ENCODE measurements at regions not wholly inside any gene's neighbourhood (a gene's known extent, or its start where the extent isn't known, plus 50 kb on each side); places are given as distances from the start of the nearest gene placed in this dataset.
"Not testable (repeated sequence)": the region's sequence is repeated elsewhere in the genome, so short reads cannot be mapped to it uniquely, and the experiment has no call there.

DNA sequence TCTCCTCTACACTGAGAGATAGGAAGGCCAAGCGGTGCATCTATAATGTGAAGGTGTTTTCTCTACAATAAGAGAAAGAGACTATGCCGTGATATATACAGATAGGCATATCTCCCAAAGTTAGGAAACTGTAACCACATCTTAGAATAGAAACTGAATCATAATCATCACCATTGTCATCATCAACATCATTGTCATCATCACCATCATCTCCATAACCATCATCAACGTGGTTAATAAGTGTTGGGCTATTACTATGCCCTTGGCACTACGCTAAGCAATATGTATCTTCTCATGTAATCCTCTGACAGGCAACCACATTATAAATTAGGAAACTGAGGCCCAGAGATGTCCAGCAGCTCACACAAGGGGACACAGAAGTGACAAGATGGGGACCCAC, 369.9 kb downstream of the ANAPC1 start:
- DNase-seq, result not testable (repeated sequence)

- not testable (repeated sequence) for DNase-seq
Measured at GRCh38 chr2:111517050-111517720, 366.8 kb downstream of the ANAPC1 start.

GRCh38 chr2:111517721-111518053, 366.3 kb downstream of the ANAPC1 start:
- not testable (repeated sequence) for DNase-seq

DNA sequence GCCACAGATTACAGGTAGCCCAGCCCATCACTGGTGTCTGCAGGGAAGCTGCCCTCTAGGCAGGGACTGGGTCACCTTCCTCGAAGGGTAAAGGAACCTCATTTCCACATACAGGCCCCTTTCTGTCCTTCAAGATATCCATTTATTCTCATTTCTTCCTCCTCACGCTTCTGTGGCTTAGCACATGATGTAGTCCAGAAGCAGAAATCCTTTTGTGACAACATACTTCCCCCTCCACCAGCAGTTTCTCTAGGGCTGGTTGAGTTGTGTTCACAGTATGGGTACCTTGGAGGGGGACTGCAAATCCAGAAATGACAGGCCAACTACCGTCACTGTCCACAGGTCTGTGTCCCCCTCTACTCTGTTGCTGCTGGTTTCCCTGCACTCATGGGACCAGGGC, 364.9 kb downstream of the ANAPC1 start:
- DNase-seq, result no peak

- DNase-seq, result no peak
Measured at GRCh38 chr2:111522231-111522768, 361.7 kb downstream of the ANAPC1 start.

DNA sequence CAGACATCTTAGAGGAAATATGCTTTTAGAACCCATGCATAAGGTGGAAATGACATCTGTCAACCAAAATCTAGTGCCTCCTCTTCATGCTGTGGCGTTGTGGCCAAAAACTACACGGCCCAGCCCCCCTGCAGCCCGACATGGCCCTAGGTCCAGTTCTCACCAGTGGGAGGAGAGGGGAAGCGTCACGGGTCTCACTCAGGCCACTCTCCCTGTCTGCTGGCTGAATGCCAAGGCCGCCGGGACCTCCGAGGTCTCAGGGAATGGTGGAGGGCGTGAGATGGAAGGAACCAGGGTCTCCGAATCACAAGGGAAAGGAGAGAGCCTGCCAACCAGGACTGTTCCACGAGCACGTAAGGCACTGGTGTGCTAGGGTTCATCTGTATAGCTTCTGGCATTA, 361.0 kb downstream of the ANAPC1 start:
- DNase-seq, result no peak

DNA sequence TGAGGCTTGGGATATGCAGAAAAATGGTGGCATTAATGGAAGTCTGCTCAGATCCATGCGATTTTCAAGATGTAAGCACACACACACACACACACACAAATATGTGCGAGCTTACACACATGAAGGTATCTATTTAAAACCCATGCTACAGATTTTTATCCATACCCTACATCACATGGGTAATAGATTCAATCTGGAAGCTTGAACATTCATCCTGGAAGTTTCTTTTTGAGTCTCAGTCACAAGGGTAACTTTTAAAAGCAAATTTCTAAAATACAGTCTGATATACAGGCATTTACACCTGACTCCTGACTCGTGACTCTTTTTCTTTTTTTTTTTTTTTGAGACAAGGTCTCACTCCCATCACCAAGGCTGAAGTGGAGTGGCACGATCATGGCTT, 359.0 kb downstream of the ANAPC1 start:
- not testable (repeated sequence) for DNase-seq

- not testable (repeated sequence) for DNase-seq
Measured at GRCh38 chr2:111526041-111526639, 357.9 kb downstream of the ANAPC1 start.

DNA sequence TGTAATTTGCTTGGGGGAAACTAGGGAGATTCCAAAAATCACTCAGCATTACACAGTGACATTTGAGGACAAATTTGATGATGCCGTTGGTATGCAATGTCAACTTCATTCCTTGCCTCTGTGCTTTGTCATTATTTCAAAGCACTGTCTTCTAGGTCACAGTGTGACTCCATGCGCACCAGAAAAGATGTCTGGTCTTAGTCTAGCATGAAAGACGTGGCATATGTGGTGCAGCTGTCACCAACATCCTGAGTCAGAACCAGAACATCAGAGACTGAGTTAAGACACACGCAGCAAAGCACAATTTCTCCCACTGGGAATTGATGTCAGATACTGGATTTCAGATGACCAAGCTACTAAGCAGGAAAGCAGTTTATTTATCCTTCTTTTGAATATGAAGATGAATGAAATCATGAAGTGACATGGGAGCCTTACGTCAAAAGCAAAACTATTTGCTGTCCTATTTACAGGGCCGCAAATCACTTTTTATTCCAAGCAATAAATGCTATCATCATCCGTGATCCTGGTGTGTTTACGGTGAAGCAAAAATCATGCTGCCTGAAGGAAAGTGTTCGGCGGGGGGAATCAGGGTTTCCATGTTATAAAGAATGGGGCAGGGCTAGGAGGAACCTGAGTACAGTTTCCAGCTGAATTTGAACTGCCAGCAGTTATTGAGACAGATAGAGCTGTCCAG, 356.1 kb downstream of the ANAPC1 start:
- DNase-seq, result not testable (repeated sequence)

DNA sequence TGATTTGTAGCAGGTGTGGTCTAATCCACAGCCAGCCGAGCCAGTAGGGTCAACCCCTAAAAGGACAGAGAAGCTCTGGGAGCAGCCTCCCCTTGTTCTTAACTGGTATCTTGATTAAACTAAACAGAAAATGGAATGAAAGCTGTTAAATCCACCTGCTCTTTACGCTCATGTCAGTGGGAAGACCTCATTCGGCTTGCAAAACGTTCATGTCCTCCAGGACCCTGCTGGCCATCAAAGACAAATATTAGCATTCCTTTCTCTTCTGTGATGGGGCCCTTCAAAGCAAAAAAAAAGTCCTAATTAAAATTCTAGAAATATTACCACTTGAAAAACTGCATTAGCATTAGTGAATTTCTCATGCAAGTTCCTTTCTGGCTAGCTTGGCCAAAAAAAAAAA, 355.0 kb downstream of the ANAPC1 start:
- not testable (repeated sequence) for DNase-seq

DNA sequence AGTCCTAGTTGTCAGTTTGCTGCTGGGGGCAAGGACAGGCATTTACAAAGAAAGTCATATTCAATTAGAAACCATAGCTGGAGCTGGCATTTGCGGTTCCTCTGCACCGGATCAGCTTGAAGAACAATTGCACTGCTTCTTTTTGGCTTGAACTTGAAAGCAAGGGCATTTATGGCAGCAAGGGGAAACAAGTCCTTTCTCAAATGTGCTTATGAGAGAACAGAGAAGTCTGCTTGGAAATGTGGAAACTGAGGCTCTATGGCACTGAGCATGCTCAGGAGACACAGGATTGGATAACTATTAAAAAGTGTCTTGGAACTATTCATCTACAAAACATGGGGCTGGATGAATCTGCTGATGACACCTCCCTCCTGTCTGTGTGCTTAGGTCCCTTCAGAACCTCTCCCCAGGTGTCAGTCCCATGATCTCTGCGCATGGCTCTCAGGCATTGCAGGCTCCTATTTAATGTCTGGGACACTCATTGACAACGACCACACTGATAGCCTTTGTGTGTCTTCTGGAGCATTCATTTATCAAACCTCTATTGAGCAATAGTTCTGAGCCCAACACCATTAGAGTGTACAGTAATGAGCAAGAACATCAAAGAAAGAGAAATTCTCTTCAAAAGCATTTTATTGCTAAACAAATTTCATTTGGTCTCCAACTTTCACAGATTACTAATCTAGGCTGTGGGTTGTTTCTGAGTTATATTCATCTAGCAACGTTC, 353.6 kb downstream of the ANAPC1 start:
- not testable (repeated sequence) for DNase-seq

DNA sequence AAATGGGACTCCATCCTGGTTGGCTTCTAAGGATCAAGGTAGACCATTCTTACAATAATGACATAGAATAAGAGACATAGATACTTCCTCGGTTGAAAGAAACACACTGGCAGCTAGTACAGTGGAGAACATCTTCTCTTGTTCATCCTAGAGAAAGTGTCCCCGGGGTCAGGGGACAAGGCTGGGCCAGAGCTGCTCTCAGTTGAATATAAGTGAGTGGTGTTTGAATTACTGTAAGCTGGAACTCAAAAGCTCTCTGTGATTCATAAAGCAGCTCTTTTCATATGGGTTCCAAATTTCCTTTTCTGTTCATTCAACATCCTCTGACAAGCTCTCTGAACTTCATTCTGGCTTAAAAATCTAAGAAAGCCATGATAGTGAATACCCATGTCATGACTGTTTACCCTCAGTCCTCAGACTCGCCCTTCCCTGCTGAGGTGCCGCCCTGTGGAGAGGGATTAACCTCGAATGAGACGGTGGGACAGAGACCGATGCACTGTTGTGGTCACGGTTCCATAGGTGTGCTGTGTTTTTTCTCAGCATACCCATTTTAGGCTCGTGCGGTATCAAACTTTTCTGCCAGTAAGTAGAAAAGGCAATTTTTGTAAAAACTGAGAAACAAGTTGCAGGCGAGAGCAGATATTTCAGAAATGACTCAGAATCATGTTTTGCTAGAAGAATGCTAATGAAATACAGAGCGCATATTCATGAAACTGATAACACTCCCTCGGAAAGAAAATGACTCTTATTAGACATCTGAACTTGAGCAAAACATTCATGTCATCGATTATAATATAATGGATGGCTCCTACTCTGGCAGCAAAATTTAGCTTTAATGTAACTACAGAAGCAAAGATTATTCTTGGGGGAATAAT, 351.1 kb downstream of the ANAPC1 start:
- not testable (repeated sequence) for DNase-seq

GRCh38 chr2:111533557-111534247, 350.3 kb downstream of the ANAPC1 start:
- not testable (repeated sequence) for DNase-seq

DNA sequence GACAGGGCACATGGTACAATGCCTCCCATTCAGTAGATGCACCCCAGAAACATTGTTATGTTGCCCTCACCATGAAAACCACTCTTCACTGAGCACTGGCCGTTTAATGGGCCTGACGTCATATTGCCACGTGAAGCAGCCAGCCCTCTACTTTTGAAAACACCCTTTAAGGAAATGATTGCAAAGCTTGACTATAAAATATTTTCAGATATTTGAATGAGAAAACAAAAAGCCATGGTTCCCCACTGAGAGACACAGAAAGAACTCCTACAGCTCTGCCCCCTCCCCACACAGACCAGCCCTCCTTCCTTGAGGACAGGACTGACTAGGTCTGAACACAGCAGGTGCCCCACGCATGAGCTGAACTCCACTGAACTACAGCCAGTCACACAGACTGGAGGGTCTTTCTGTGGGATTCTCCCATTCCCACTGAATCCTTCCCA, 349.1 kb downstream of the ANAPC1 start:
- no peak for DNase-seq

DNA sequence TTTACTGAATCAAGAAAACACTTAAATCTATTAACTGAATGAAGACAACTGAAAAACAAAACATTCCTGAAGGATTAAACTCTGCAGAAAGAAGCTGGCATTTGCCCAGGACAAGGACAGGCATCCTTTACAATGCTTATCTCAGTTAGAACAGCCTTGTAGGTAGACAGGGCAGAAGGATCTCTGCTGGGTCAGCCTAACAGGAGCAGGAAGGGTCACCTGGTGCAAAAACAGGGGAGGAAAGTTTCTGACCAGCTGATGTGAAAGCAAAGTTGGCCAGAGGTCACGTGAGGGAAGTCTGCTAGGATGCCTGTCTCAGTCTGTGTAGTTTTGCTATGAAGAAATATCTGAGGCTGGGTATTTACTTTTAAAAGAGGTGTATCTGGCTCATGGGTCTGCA, 348.6 kb downstream of the ANAPC1 start:
- DNase-seq, result no peak

- no peak for DNase-seq
Measured at GRCh38 chr2:111537078-111537655, 346.8 kb downstream of the ANAPC1 start.

GRCh38 chr2:111539991-111540390, 344.0 kb downstream of the ANAPC1 start:
- not testable (repeated sequence) for DNase-seq

GRCh38 chr2:111542120-111542774, 341.7 kb downstream of the ANAPC1 start:
- not testable (repeated sequence) for DNase-seq

DNA sequence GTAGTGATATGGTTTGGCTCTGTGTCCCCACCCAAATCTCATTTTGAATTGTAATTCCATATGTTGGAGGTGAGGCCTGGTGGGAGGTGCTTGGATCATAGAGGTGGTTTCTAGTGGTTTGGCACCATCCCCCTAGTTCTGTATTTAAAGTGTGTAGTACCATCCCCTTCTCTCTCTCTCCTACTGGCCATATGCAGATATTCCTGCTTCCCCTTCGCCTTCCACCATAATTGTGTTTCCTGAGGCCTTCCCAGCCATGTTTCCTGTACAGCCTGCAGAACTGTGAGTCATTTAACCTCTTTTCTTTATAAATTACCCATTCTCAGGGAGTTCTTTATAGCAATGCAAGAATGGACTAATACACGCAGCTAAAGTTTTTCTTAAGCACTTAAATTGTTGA, 340.0 kb downstream of the ANAPC1 start:
- not testable (repeated sequence) for DNase-seq

DNA sequence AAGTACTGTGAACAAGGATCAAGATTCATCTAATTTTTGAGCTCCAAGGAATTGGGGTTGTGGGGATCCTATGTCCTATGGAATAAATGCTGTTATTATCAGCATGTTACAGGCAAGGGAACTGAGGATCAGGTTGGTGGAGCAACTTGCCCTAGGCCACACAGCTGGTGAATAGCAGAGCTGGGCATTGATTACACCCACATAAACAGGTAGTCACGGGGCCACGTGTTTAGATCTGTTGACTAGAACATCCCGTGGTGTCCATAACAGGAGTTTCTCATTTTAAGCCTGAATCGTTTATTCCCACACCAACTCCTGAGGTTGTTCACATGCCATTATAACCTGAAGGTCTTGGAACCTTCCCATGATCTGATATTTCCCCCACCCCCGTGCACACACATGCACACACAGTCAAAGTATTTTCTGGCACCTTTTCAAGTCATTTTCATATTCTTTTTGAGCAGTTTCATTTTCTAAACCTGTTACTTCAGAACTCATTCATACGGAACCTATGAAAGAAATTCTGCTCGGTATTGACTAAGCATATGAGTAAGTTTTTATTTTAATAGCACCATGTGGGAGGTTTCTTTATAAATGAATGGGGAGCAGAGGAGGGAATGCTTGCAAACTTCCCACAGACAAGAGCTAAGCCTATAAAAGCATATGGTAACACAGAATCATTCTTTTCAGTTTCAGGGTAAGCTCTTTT, 338.1 kb downstream of the ANAPC1 start:
- DNase-seq, result not testable (repeated sequence)

All from NCI-H446 (cell line).